ENCODE measurements at regions not wholly inside any gene's neighbourhood (a gene's known extent, or its start where the extent isn't known, plus 50 kb on each side); places are given as distances from the start of the nearest gene placed in this dataset.
"Not testable (repeated sequence)": the region's sequence is repeated elsewhere in the genome, so short reads cannot be mapped to it uniquely, and the experiment has no call there.

GRCh38 chr7:115561335-115562110, 469.0 kb downstream of the TFEC start:
- DNase-seq (ENCODE audit: low read depth, low spot score) = no peak

- DNase-seq (ENCODE audit: low read depth, low spot score) = no peak
These were observed 470.7 kb downstream of the TFEC start for GRCh38 chr7:115559877-115560276.

- DNase-seq (ENCODE audit: low read depth, low spot score) = no peak
These were observed 472.4 kb downstream of the TFEC start for GRCh38 chr7:115558161-115558560.

GRCh38 chr7:115557296-115557695, 473.3 kb downstream of the TFEC start:
- DNase-seq (ENCODE audit: low read depth, low spot score) = not testable (repeated sequence)

GRCh38 chr7:115552766-115553165, 477.8 kb downstream of the TFEC start:
- DNase-seq (ENCODE audit: low read depth, low spot score) = no peak

- no peak for DNase-seq (ENCODE audit: low read depth, low spot score)
These were observed 480.7 kb downstream of the TFEC start for GRCh38 chr7:115549910-115550309.

GRCh38 chr7:115548756-115549155, 481.8 kb downstream of the TFEC start:
- no peak for DNase-seq (ENCODE audit: low read depth, low spot score)

- DNase-seq (ENCODE audit: low read depth, low spot score) = no peak
These were observed 483.8 kb downstream of the TFEC start for GRCh38 chr7:115546790-115547189.

GRCh38 chr7:115533785-115534184, 496.8 kb downstream of the TFEC start:
- no peak for DNase-seq (ENCODE audit: low read depth, low spot score)

- no peak for DNase-seq (ENCODE audit: low read depth, low spot score)
These were observed 504.3 kb downstream of the TFEC start for GRCh38 chr7:115526278-115526677.

- no peak for DNase-seq (ENCODE audit: low read depth, low spot score)
These were observed 508.4 kb downstream of the TFEC start for GRCh38 chr7:115522174-115522573.

GRCh38 chr7:115516341-115516740, 514.2 kb downstream of the TFEC start:
- DNase-seq (ENCODE audit: low read depth, low spot score) = no peak

- DNase-seq (ENCODE audit: low read depth, low spot score) = no peak
These were observed 519.2 kb downstream of the TFEC start for GRCh38 chr7:115511330-115511729.

GRCh38 chr7:115505136-115505535, 525.4 kb downstream of the TFEC start:
- no peak for DNase-seq (ENCODE audit: low read depth, low spot score)

GRCh38 chr7:115499956-115500355, 530.6 kb downstream of the TFEC start:
- no peak for DNase-seq (ENCODE audit: low read depth, low spot score)

GRCh38 chr7:115496006-115496405, 534.6 kb downstream of the TFEC start:
- no peak for DNase-seq (ENCODE audit: low read depth, low spot score)

- no peak for DNase-seq (ENCODE audit: low read depth, low spot score)
These were observed 535.9 kb downstream of the TFEC start for GRCh38 chr7:115494529-115495147.

- DNase-seq (ENCODE audit: low read depth, low spot score) = no peak
These were observed 537.2 kb downstream of the TFEC start for GRCh38 chr7:115493381-115493780.

- no peak for DNase-seq (ENCODE audit: low read depth, low spot score)
These were observed 538.7 kb downstream of the TFEC start for GRCh38 chr7:115491744-115492380.

- DNase-seq (ENCODE audit: low read depth, low spot score) = no peak
These were observed 551.1 kb downstream of the TFEC start for GRCh38 chr7:115479448-115479847.

- no peak for DNase-seq (ENCODE audit: low read depth, low spot score)
These were observed 552.1 kb downstream of the TFEC start for GRCh38 chr7:115478426-115478825.

- DNase-seq (ENCODE audit: low read depth, low spot score) = no peak
These were observed 553.3 kb downstream of the TFEC start for GRCh38 chr7:115477193-115477651.

Data from smooth muscle cell of the brain vasculature (primary cell).